HG03066 (cell line): ENCODE measurements at regions not wholly inside any gene's neighbourhood (a gene's known extent, or its start where the extent isn't known, plus 50 kb on each side); places are given as distances from the start of the nearest gene placed in this dataset.
"Not testable (repeated sequence)": the region's sequence is repeated elsewhere in the genome, so short reads cannot be mapped to it uniquely, and the experiment has no call there.

Experiments used
- ATAC-seq: cut with Tn5 transposase; IDR thresholded peaks from one replicate; pipeline ENCODE4 v1.9.1; 2021; ENCODE audit warnings: low read depth; ENCODE audit not compliant: unreplicated experiment

DNA sequence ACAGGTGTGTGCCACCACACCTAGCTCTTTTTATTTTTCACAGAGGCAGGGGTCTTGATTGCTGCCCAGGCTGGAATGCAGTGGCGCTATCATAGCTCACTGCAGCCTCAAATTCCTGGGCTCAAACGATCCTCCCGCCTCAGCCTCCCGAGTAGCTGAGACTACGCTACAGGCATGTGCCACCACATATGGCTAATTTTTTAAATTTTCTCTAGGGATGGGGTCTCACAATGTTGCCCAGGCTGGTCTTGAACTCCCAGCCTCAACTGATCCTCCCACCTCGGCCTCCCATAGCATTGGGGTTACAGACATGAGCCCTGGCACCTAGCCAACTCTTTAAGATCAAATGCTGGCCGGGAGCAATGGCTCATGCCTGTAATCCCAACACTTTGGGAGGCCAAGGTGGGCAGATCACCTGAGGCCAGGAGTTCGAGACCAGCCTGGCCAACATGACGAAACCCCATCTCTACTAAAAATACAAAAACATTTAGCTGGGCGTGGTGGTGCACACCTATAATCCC is 50.6 kb upstream of the MYL10 start:
- not testable (repeated sequence) for ATAC-seq

DNA sequence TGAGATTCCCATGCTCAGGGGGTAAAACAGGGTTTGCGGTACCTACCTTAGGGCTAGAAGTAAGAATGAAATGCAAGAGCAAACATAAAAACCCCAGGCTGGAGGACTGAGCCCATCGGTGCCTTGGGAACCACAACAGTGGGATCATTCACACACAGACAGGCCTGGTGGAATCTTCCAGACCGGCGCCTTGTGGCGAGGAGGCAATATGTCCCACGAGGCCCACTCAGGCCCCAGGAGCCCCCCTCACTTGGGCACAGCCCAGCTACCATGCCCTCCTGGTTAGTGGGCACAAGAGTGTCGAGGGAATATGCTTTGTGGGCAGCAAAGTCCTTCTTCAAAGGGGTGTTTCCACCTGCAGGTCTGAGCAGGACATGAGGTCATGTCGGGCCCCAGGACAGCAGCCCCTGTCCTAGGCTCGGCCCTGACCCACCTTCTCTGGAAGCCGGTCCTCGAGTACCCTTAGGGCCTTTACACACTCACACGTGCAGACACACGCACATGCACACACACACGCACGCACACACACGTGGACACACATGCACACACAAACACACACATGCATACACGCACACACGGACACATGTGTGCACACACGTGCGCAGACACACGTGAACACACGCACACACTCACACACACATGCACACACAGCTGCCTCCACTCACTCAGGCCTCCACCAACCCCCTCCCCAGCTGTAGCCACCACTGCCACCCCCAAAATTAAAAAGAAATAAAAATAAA is 51.5 kb upstream of the MYL10 start:
- no peak for ATAC-seq

GRCh38 chr7:101681170-101682007 is 52.3 kb upstream of the MYL10 start:
- ATAC-seq = no peak

DNA sequence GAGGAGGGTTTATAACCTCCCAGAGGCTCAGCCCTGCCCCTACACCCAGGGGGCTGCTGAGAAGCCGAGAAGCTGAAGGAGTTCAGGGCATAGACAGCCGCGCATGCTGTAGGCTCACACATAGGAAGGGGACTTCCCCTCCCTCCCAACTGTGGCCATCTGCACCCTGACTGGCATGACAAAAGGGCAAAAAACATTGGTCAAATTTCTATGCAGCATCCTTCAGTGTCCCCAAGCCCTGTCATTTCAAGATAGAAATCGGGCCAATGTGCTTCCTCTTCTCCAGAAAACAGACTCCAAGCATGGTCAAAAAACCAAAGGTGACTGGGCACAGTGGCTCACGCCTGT is 55.9 kb upstream of the MYL10 start:
- ATAC-seq = no peak

DNA sequence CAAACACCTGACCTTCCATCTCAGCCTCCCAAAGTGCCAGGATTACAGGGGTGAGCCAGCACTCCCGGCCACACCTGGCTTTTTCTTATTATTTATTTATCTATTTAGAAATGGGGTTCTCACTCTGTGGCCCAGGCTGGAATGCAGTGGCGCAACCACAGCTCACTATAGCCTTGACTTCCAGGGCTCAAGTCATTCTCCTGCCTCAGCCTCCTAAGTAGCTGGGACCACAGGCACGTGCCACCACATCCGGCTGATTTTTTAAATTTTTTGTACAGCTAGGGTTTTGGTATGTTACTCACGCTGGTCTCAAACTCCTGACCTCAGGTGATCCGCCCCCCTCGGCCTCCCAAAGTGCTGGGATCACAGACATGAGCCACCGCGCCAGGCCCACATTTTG is 56.9 kb upstream of the MYL10 start:
- no peak for ATAC-seq

- no peak for ATAC-seq
These were observed 58.0 kb upstream of the MYL10 start for GRCh38 chr7:101687081-101687480.

DNA sequence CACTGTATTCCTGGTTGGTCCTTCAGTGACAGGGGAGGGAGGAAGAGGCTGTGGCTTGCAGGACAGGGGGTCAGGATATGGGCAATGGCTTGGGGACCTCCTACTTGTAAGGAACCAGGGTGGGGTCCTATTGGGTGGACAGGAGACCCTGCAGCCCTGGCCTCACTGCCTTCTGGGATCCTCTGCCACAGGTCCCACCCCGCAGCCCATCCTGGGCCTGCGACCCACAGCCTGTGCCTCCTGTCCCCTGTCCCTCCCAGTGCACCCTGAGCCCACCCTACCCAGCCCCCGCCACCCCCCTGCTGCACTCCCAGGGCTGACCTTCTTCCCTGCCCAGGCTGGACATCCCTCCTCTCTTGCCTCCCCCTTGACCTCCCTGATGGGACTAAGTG is 58.7 kb upstream of the MYL10 start:
- ATAC-seq = no peak

- no peak for ATAC-seq
These were observed 59.2 kb upstream of the MYL10 start for GRCh38 chr7:101688183-101688831.

- no peak for ATAC-seq
These were observed 60.2 kb upstream of the MYL10 start for GRCh38 chr7:101688995-101689907.

GRCh38 chr7:101690061-101690460 is 61.0 kb upstream of the MYL10 start:
- ATAC-seq = no peak

DNA sequence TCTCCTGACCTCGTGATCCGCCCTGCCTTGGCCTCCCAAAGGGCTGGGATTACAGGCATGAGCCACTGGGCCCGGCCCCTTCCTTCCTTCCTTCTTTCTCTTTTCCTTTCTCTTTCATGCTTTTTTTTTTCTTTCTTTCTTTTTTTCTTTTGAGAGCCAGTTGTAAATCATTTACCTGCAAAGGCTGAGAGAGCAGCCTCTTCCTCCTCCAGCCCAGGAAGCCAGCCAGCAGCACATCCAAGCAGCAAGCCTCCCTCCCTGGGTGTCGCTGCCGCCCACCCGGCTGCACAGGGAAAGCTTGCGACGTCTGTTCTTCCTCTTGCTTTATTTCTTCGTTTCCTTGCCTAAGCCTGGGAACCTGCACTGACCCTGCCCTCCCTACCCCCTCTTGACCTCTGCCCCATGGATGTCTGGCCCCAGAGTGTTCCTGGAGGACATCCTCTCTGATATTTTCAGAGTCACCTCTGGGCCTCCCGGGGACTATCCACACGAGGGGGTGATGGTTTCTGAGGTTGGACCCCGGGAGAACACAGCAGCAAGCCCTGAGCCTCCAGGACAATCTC is 62.8 kb upstream of the MYL10 start:
- no peak for ATAC-seq

DNA sequence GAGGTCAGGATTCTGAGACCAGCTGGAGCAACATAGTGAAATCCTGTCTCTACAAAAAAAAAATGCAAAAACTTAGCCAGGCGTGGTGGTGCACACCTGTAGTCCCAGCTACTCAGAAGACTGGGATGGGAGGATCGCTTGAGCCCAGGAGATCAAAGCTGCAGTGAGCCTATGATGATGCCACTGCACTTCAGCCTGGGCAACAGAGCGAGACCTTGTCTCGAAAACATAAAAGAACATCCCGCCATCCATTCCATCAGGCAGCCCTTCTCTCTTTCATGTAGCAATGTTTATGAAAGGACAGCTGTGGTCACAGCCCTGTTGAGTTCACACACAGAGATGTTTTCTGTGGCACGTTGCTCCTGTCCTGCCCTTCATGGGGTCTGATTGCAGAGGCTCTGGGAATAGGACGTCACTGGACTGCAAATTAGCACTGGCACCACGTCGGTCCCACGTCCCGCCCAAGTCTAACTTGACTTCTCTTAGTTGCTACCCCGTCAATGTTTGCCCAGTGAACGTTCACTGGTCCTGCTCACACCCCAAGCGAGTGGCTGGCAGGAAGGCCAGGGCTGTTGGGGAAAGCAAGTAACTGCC is 64.5 kb upstream of the MYL10 start:
- ATAC-seq = no peak

GRCh38 chr7:101698964-101699363 is 69.9 kb upstream of the MYL10 start:
- no peak for ATAC-seq

DNA sequence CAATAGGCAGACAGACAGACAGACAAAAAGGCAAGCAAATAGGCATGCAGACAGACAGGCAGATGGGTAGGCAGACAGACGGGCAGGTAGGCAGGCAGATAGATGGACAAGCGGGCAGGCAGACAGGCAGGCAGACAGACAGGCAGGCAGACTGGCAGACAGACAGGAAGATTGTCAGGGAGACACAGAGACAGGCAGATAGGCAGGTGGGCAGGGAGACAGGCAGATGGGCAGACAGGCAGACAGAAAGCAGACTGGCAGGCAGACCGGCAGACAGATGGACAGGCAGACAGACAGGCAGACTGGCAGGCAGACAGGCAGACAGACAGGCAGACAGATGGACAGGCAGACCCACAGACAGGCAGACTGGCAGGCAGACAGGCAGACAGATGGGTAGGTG is 70.3 kb upstream of the MYL10 start:
- no peak for ATAC-seq

DNA sequence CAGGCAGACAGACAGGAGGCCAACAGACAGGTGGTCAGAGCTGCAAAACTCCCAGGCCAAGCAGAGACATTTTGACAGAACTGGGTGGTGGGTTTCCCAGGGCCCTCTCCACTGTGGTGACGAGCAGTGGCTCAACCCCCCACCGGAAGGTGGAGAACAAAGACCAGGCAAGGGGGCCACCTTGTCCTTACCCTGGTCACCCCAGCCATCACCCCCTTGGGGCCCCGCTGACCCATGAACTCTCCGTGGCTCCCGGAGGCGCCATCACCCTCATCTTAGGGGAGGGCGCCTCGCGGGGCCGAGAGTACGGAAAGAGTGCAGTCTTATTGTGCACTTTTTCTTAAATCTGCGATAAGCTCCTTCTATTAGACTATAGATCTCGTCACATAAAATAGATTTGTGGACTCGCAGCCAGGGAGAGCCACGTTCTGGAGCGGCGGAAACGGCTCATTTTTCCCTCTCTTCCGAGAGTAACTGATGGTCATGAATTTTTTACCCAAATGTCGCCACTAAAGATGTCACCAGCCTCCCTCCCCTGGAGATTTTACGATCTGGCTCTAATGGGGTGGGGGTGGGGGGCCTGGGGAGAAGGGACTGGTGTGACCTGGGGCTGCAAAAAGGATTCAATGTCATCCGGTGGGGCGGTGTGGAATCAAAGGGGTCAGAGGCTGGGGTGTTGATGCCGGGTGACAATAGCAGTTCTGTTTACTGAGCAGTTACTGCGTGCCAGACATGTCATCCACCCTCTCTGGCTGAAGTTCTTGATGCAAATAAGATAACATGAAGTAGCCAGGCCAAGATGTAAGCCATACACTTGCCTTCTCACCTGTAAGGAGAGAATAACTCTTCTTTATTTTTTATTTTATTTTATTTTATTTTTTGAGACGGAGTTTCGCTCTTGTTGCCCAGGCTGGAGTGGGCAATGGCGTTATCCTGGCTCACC is 71.1 kb upstream of the MYL10 start:
- ATAC-seq = no peak

GRCh38 chr7:101701153-101701794 is 72.2 kb upstream of the MYL10 start:
- no peak for ATAC-seq

GRCh38 chr7:101702362-101702850 is 73.3 kb upstream of the MYL10 start:
- ATAC-seq = no peak

- ATAC-seq = no peak
These were observed 76.2 kb upstream of the MYL10 start for GRCh38 chr7:101705331-101705730.
